GM21619 (cell line): ENCODE measurements at regions not wholly inside any gene's neighbourhood (a gene's known extent, or its start where the extent isn't known, plus 50 kb on each side); places are given as distances from the start of the nearest gene placed in this dataset.

Experiments used
- ATAC-seq: cut with Tn5 transposase; IDR thresholded peaks from one replicate; pipeline ENCODE4 v1.9.1; 2021; ENCODE audit not compliant: unreplicated experiment

DNA sequence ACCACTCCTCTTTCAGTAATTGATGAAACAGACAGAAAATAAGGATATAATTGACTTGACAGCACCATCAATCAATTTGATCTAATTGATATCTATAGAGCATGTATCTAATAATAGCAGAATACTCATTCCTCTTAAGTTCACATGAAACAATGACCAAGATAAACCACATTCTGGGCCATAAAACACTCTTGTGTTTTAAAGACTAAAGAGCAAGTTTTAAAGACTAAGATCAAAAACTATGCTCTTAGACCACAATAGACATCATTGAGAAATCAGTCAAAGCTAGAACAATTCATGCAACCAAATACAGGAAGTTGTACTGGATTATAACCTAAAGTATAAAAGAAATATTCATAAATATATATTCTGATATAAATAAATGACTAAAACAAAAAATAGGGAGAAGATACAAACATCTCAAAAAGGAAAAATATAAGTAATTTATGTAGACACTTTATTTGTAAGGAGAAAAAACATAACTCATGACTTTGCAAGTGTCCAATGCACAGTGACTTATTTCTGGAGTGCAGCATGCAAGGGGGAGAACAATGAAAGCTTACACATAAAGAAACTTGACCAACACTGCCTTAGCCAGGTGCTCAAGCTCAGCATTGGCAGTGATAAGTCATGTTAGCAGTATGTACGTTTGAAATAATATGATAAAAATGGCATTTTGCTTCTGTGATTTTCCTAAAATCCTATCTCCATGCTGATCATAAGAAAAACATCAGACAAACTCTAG lies 312.7 kb upstream of the IGFBP3 start:
- no peak for ATAC-seq

DNA sequence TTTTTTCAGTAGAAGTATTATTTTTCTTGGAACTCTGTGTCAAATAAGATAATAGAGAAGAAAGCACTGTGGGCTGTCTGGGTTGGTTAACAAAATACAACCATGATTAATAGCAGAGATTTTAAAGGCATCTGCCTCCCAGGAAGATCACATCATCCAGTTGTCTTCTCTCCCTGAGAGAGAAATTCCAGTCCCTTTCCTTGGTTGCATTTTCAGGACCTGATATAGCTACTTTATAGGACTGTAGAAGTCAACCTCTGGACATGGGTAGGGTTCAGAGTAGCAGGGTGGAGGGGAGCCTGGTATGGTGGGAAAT lies 309.9 kb upstream of the IGFBP3 start:
- ATAC-seq, result no peak

- ATAC-seq, result no peak
Observed at GRCh38 chr7:46230298-46230989, 309.4 kb upstream of the IGFBP3 start.

GRCh38 chr7:46229409-46229808 lies 308.3 kb upstream of the IGFBP3 start:
- no peak for ATAC-seq

GRCh38 chr7:46226860-46227259 lies 305.8 kb upstream of the IGFBP3 start:
- ATAC-seq, result no peak

DNA sequence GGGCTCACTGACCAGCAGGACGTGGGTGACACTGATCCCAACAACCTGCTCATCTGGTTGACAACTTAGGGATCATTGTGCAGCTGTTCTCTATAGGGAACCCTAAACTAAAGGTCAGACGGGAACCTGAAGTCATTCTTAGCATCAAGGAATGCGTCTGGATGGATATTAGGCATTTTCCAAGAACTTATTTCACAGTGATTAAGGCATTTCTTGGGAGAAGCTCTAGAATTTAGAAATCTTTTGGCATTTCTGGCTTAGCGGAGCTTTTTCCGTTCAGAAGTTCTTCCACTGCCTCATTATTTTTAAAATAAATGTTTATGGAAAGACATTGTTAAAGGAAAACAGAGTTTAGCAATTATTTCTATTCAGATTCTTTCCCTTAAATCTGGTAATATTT lies 303.3 kb upstream of the IGFBP3 start:
- no peak for ATAC-seq

DNA sequence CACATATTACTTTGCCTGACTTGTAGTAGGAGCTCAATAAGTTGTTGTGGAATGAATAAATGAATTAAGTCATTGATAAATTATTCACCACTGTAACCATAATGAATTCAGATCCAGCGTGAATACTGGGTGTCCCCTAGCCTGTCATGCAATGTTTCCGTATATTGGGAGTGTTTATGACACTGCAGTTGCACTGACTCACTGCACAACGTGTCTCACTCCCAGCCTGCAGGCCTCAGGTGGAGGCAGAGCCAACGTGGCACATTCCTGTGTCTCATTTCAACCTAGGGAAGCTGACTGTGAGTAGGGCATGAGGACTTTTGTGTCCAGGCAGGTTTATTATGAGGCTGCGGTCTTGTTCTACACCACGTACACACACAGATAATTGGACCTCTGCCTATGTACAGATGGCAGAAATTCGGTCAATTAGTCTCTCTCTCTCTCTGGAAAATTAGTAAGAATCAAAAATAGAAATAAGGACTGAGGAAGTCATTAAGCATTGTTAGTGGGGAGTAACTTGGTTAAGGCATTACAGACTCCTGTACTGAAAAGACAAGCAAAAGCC lies 299.1 kb upstream of the IGFBP3 start:
- ATAC-seq, result no peak

- ATAC-seq, result no peak
Observed at GRCh38 chr7:46218461-46219200, 297.6 kb upstream of the IGFBP3 start.

DNA sequence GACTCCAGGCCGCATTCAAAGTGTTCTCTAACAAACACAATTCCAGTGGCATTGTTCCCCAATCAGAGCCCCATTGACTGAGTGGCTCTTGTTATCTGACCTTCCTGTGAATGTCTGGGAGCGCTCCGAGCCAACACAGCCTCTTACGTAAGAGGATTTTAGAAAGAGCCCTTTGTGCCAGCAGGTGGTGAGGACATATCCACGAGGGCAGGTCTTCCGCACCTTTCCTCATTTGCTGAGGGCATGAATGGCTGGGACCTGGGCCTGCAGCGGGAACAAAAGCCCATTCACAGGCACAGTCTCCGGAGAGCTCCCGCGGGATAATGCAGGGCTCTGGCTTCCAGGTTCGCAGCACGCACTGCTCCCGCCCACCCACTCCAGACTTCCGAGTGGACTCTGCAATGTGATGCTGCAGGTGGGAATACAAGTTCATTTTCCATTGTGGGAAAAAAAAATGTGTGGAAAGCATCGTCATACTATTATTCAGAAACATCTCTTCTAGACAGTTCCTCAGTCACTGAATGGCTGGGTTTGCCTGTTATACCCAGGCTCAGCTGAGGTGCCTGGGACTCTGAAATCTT lies 295.0 kb upstream of the IGFBP3 start:
- no peak for ATAC-seq

GRCh38 chr7:46214526-46214925 lies 293.5 kb upstream of the IGFBP3 start:
- no peak for ATAC-seq

DNA sequence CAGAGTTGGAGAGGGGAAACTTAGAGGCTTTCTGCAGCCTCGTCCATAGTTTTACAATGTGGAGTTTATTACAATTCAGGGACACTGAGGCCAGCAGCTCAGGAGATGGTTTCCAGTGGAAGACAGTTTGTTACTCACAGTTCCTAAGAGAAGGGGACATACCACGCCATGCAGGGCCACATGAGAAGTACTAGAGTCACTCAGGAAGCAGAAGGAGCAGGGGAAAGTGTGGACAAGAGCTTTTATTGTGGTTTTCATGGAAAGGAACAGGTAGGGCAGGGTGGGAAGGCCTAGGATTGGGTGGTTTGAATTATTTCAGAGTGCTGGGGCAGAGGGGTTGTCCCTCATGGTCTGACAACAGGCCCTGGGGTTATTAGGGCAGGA lies 292.1 kb upstream of the IGFBP3 start:
- no peak for ATAC-seq

GRCh38 chr7:46212425-46213153 lies 291.5 kb upstream of the IGFBP3 start:
- no peak for ATAC-seq

- ATAC-seq, result no peak
Observed at GRCh38 chr7:46210467-46210866, 289.4 kb upstream of the IGFBP3 start.

GRCh38 chr7:46209611-46210388 lies 288.7 kb upstream of the IGFBP3 start:
- ATAC-seq, result no peak

DNA sequence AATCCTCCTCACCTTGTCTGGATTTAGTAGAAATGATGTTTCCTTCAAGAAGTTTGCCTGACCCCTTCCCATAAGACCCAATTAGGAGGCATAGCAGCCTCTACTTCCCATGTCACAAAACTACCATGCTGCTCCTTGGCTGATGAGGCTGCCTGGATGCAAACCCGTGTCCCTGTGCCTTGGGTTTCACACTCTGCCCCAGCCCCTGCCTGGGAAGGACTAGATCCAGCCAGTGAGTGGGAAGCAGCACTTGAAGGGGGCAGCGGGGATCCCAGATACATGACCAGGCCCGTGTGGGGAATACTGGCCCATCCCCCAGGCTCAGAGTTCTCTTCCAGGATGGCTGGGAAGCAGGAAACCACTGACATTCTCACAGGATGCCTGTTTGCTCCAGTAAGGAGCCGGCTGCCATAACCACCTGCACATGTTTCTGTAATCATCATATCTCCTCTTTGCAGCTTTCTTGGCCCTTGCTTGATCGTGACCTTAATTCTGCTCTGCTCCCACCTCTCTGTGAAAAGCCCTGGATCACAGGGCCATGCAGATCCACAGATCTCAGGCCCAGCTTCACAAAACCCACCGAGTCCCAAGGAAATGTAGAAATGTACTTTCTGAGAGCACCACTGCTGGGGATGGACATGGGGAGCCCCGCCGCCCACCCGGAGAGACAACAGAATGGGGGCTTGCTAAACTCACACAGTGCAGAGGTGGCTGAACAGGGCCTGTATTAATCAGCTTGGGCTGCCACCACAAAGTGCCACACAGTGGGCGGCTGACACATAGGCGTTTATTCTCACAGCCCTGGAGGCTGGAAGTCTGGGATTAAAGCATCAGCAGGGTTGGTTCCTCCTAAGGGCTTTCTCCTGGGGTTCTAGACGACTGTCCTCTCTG lies 287.8 kb upstream of the IGFBP3 start:
- ATAC-seq, result no peak

- ATAC-seq, result no peak
Observed at GRCh38 chr7:46207931-46208634, 287.0 kb upstream of the IGFBP3 start.

DNA sequence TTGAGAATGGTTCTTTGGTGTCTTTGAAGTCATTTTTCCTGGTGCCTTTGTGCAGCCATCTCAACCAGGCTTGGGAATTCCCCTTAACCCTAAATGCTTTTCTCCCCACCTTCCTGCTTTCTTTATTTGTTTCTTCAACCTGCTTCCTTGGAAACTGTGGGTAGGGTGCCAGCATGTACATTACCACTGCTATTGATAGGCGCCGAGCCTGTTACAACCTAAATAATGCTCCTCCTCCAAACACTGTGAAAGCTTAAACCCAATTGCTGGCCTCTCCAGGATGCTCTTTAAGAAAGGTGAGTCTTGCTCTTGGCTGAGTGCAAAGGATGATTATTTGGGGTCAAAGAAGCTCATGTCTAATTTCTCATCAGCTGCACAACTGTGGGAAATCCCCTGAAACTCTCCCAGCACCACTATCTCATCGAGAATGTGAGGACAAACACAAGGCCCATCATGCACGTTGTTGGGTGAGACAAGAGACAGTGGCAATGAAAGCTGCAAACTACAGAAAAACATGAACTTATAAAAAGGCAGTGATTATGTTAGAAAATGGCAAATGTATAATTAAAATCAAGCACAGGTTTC lies 285.5 kb upstream of the IGFBP3 start:
- ATAC-seq, result no peak

- ATAC-seq, result no peak
Observed at GRCh38 chr7:46205478-46205877, 284.4 kb upstream of the IGFBP3 start.
